Keratinocyte (primary cell): ENCODE measurements at regions not wholly inside any gene's neighbourhood (a gene's known extent, or its start where the extent isn't known, plus 50 kb on each side); places are given as distances from the start of the nearest gene placed in this dataset.

Experiments used
- DNase-seq: peaks from one replicate; pipeline ENCODE4 v3.0.0-alpha.2; 2011; ENCODE audit warnings: low read depth, missing footprints, low spot score
- FAIRE-seq: peaks from 2 replicates; lab custom pipeline; 2011; peaks lifted over from hg19 to GRCh38; lab: Jason Lieb, UNC
- H2AFZ ChIP-seq: 2 replicates; pipeline ENCODE4 v1.6.0; 2012; ENCODE audit warnings: low read length, control low read depth, inconsistent platforms; ENCODE audit not compliant: control insufficient read depth
- H3K27ac ChIP-seq: 2 replicates; pipeline ENCODE4 v1.5.1; 2011; ENCODE audit warnings: low read length; ENCODE audit not compliant: control insufficient read depth, insufficient read depth
- H3K27me3 ChIP-seq: 3 replicates; pipeline ENCODE4 v1.6.0; 2011; ENCODE audit warnings: low read length; ENCODE audit not compliant: control insufficient read depth, insufficient read depth; ENCODE audit errors: extremely low read depth
- H3K36me3 ChIP-seq, 2 experiments: 2 replicates in 1 of 2; 3 replicates in 1 of 2; pipeline ENCODE4 v1.5.1; 2011; ENCODE audit warnings: low read length in 2 of 2, mild to moderate bottlenecking in 1 of 2; ENCODE audit not compliant: control insufficient read depth in 2 of 2, insufficient read depth in 2 of 2; ENCODE audit errors: extremely low read depth in 1 of 2
- H3K4me1 ChIP-seq: 3 replicates; pipeline ENCODE4 v1.5.1; 2011; ENCODE audit warnings: low read length; ENCODE audit not compliant: control insufficient read depth, insufficient read depth; ENCODE audit errors: extremely low read depth
- H3K4me2 ChIP-seq: 3 replicates; pipeline ENCODE4 v1.6.0; 2011; ENCODE audit warnings: low read depth, low read length; ENCODE audit not compliant: control insufficient read depth, insufficient read depth; ENCODE audit errors: extremely low read depth
- H3K4me3 ChIP-seq, 3 experiments: fragments of 200-600 bp in 1 of 3; sonication (generic) in 1 of 3; 2 replicates in 2 of 3; 3 replicates in 1 of 3; pipeline ENCODE4 v1.5.1; 2011 to 2016; ENCODE audit warnings: low read length in 3 of 3, mild to moderate bottlenecking in 3 of 3, control low read depth in 2 of 3, inconsistent platforms in 1 of 3, low read depth in 1 of 3, mixed read lengths in 1 of 3, mixed run types in 1 of 3, moderate library complexity in 1 of 3; ENCODE audit not compliant: control insufficient read depth in 2 of 3, insufficient read depth in 2 of 3; ENCODE audit errors: extremely low read depth in 1 of 3
- H3K79me2 ChIP-seq: 2 replicates; pipeline ENCODE4 v1.6.0; 2012; ENCODE audit warnings: low read length; ENCODE audit not compliant: control insufficient read depth, insufficient read depth
- H3K9ac ChIP-seq: 3 replicates; pipeline ENCODE4 v1.6.0; 2011; ENCODE audit warnings: low read length; ENCODE audit not compliant: control insufficient read depth, insufficient read depth; ENCODE audit errors: extremely low read depth
- H3K9me1 ChIP-seq: 3 replicates; pipeline ENCODE4 v1.6.0; 2011; ENCODE audit warnings: low read length; ENCODE audit not compliant: control insufficient read depth, insufficient read depth; ENCODE audit errors: extremely low read depth
- H3K9me3 ChIP-seq: 2 replicates; pipeline ENCODE4 v1.5.1; 2012; ENCODE audit warnings: low read depth, low read length; ENCODE audit not compliant: control insufficient read depth
- H4K20me1 ChIP-seq: 3 replicates; pipeline ENCODE4 v1.6.0; 2011; ENCODE audit warnings: low read length; ENCODE audit not compliant: control insufficient read depth, insufficient read depth; ENCODE audit errors: extremely low read depth
- CTCF ChIP-seq, 3 experiments: IDR thresholded peaks in 1 of 3; conservative IDR thresholded peaks in 1 of 3; optimal IDR thresholded peaks in 1 of 3; 2 replicates in 2 of 3; 3 replicates in 1 of 3; pipeline versions ENCODE3 to v1.5.1; 2011; ENCODE audit warnings: low read length in 3 of 3, mild to moderate bottlenecking in 3 of 3, moderate library complexity in 2 of 3, control low read depth in 1 of 3, inconsistent platforms in 1 of 3; ENCODE audit not compliant: insufficient read depth in 2 of 3; ENCODE audit errors: extremely low read depth in 1 of 3
- EZH2 ChIP-seq: IDR thresholded peaks from one replicate; pipeline ENCODE4 v1.6.1; 2012; ENCODE audit warnings: inconsistent platforms, mild to moderate bottlenecking, low read length, moderate library complexity
- dilution Hi-C: fragments of 300-500 bp; cut with MboI; formaldehyde crosslinking; loops from one replicate; pipeline ENCODE4 v1.7.0; 2020; ENCODE audit warnings: low sequenced_read_pairs; ENCODE audit not compliant: extremely low pct_ligation_motif_present

GRCh38 chr16:60371591-60371990 is 1637.5 kb upstream of the GOT2 start:
- FAIRE-seq (no peak), DNase-seq (no peak)
- Histone ChIP-seq H3K4me3 (no peak overlapping the region), H3K27ac (no peak overlapping the region), H3K36me3 (no peaks in the 10 kb centered on the region), H3K79me2 (no peaks in the 10 kb centered on the region), H4K20me1 (no peaks in the 10 kb centered on the region), H2AFZ (no peak overlapping the region), H3K4me1 (no peaks in the 10 kb centered on the region), H3K27me3 (no peaks in the 10 kb centered on the region), H3K9me1 (no peaks in the 10 kb centered on the region), H3K9ac (no peak overlapping the region), H3K9me3 (no peaks in the 10 kb centered on the region), H3K4me2 (no peak overlapping the region)
- dilution Hi-C loops, result no loop called here
- TF ChIP-seq CTCF (optimal IDR thresholded peaks at IDR 0.05 in 1 of 3, IDR thresholded peaks at IDR 0.05 in 1 of 3, conservative IDR thresholded peaks at IDR 0.05 in 1 of 3; ENCODE audit: extremely low read depth in 1 of 3, insufficient read depth in 2 of 3, low read length in 3 of 3), result no peak
- TF ChIP-seq EZH2, result no peak

- Histone ChIP-seq H3K36me3 (no peaks in the 10 kb centered on the region), H3K9me1 (no peaks in the 10 kb centered on the region), H2AFZ (no peak overlapping the region), H3K4me3 (no peak overlapping the region), H3K79me2 (no peaks in the 10 kb centered on the region), H4K20me1 (no peaks in the 10 kb centered on the region), H3K9ac (no peak overlapping the region), H3K4me2 (no peak overlapping the region), H3K27ac (no peak overlapping the region), H3K27me3 (no peaks in the 10 kb centered on the region), H3K9me3 (no peaks in the 10 kb centered on the region), H3K4me1 (no peaks in the 10 kb centered on the region)
- DNase-seq (no peak), FAIRE-seq (no peak)
- TF ChIP-seq CTCF (optimal IDR thresholded peaks at IDR 0.05 in 1 of 3, IDR thresholded peaks at IDR 0.05 in 1 of 3, conservative IDR thresholded peaks at IDR 0.05 in 1 of 3; ENCODE audit: extremely low read depth in 1 of 3, insufficient read depth in 2 of 3, low read length in 3 of 3) (no peak), EZH2 (no peak)
- dilution Hi-C loops, result no loop called here
These were observed 1633.6 kb upstream of the GOT2 start for GRCh38 chr16:60367739-60368138.
